ENCODE measurements at regions not wholly inside any gene's neighbourhood (a gene's known extent, or its start where the extent isn't known, plus 50 kb on each side); places are given as distances from the start of the nearest gene placed in this dataset.
A peak's percentile ranks its signal among the peaks of the same experiment; 100 is the strongest.

DNA sequence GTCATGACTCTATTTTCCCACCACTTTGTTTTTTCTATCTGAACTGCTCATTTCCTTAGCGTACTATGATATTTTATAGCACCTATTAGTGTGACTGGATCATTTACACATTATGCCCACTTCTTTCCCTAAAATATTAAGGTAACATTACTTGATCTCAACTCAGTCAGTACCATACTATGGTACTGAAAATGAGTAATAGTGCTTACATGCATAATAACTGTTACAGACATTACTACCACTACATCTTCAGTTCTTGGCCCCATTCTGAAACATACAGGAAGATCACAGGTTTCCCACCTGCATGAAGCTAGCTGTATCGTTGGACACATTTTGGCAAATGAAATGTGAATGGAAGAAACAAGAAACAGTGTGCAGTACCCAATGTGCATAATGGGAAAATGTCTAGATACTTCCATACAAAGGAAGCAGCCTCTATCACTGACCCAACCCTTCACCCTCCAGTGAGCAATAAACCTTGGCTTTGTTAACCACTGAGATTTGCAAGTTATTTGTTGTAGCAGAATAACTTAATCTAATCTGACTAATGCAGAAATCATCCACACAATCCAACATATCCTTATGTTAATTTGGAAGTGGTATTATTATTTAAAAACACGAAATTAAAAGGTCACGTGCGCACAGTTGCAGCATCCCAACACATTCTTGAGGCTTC, 108.6 kb upstream of the DOK5 start:
- no peak for DNase-seq (ENCODE audit: low read depth)
- TF ChIP-seq, protein P1, sequence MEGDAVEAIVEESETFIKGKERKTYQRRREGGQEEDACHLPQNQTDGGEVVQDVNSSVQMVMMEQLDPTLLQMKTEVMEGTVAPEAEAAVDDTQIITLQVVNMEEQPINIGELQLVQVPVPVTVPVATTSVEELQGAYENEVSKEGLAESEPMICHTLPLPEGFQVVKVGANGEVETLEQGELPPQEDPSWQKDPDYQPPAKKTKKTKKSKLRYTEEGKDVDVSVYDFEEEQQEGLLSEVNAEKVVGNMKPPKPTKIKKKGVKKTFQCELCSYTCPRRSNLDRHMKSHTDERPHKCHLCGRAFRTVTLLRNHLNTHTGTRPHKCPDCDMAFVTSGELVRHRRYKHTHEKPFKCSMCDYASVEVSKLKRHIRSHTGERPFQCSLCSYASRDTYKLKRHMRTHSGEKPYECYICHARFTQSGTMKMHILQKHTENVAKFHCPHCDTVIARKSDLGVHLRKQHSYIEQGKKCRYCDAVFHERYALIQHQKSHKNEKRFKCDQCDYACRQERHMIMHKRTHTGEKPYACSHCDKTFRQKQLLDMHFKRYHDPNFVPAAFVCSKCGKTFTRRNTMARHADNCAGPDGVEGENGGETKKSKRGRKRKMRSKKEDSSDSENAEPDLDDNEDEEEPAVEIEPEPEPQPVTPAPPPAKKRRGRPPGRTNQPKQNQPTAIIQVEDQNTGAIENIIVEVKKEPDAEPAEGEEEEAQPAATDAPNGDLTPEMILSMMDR (IDR thresholded peaks at IDR 0.05; ENCODE audit: control insufficient read depth, extremely low read depth, insufficient read depth), result no peak
- no peak overlapping the region for H3K4me3 ChIP-seq (ENCODE audit: low read depth, low read length)

DNA sequence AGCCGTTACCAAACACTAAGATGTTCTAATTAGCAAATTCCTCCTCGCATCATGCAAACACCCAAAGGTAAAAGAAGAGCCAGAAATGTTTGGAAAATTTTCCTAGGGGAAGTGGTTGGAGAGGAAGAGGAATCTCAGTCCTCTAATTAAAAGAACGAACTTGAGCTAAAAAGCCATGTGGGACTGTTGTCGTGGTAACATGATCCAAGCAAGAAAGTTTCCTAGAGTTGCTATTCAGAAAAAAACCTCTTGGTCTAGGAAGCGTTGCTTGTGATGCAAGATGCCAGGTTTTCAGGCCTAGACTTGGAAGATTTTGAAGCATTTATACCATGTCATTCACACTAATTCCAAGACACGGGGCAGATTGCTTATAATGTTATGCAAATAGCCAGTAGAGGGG, 106.8 kb upstream of the DOK5 start:
- DNase-seq (ENCODE audit: low read depth), result no peak
- TF ChIP-seq, protein P1 (IDR thresholded peaks at IDR 0.05; ENCODE audit: control insufficient read depth, extremely low read depth, insufficient read depth), result no peak
- no peak overlapping the region for H3K4me3 ChIP-seq (ENCODE audit: low read depth, low read length)

DNA sequence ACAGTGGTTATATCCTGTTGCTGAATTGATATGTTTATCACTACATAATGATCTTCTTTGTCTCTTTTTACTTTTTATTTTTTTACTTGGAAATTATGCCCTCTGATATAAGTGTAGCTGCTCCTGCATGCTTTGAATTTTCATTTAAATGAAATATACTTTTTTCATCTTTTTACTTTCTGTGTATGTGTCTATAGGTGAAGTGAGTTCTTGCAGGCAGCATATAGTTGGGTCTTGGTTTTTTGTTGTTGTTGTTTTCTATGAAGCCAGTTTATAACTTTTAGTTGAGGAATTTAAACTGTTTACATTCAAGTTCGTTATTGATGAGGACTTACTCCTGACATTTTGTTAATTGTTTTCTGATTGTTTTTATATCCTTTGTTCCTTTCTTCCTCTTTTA, 103.1 kb upstream of the DOK5 start:
- TF ChIP-seq, protein P1 (IDR thresholded peaks at IDR 0.05; ENCODE audit: control insufficient read depth, extremely low read depth, insufficient read depth), result no peak
- no peak overlapping the region for H3K4me3 ChIP-seq (ENCODE audit: low read depth, low read length)
- DNase-seq (ENCODE audit: low read depth), result no peak

DNA sequence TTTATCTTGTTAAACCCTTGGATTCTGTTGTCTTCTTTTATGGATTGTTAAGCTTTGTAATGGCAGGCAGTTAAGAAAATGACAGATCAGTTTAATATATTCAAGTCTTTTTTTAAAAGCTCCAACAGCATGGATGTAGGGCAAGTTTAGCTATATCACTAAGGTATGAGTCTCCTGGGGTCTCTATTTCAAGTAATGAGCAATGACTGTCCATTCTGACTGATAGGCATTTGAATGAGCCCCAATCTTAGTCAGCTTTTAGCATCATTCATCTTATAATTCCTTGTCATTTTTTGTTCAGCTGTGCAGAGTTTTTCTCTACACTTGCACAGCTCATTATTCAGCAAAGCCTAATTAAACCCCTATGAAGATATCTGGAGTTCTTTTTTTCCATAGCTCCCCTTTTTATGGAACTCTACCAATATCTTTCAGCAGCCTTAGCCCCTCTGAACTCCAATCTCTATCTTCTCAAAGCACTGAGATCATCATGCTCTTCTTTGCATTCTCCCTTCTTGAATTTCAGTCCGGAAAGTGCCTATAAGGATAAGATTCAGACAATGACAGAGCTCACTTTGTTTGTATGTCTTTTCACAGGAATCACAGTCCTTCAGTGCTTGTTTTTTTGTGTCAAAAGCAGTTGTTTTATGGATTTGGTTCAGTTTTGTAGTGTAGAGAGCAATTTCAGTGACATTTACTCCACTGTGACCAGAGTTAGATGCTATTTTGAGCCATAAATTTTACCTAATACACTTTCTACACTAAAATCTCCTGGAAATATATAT, 97.2 kb upstream of the DOK5 start:
- no peak for DNase-seq (ENCODE audit: low read depth)
- TF ChIP-seq, protein P1 (IDR thresholded peaks at IDR 0.05; ENCODE audit: control insufficient read depth, extremely low read depth, insufficient read depth), result no peak

DNA sequence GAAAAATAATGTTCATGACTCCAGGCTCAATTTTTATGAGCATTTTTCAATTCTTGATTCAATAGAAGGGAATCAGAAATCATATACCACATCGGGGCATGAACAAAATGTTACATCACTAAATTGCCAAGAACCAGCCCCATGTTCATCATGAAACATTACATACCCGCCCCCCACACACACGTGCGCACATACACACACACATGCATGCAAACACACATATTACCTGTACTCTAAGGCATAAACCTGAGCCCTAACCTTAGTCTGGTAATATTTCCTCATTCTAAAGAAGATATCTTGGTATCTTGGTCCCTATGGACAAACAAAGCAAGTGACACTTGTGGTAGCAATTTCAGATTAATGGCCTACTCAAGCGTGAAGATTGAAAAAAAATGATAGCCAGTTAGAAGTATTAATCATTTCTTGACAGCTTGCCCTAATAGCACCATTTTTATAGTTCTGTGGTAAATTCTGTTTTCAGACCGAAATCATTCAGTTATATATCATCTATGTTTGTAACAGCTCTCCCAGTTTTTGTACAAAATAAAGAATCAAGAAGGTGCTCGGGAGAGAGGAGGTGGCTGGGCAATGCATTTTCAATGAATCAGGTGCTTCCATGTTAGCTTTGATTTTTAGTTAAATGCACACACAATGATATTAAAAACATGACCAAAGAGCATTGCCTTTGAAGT, 95.4 kb upstream of the DOK5 start:
- no peak for DNase-seq (ENCODE audit: low read depth)
- TF ChIP-seq, protein P1 (IDR thresholded peaks at IDR 0.05; ENCODE audit: control insufficient read depth, extremely low read depth, insufficient read depth), result no peak
- H3K4me3 ChIP-seq (ENCODE audit: low read depth, low read length), result no peak overlapping the region

More for the DNA sequence above, 97.2 kb upstream of the DOK5 start:
- H3K4me3 ChIP-seq (ENCODE audit: low read depth, low read length), result no peak overlapping the region

DNA sequence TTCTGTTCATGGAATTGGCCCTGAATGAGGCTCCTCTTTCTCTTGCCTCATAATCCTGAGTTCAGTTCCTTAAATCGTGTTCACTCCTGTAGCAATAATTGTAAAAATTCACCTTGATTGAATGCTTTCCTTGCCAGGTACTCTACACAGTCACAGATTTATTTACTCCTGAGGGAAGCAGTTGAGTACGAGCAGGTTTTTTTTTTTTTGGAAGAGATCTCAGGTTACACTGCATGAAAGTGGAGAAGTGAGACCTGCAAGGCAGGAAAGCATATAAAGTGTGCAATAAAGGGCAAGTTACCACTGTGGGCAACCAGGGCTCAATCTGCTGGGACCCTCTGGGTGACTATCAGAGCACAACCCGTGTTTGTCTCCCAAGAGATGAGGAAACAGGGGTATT, 93.0 kb upstream of the DOK5 start:
- TF ChIP-seq, protein P1 (IDR thresholded peaks at IDR 0.05; ENCODE audit: control insufficient read depth, extremely low read depth, insufficient read depth), result no peak
- peak; percentile 30 for DNase-seq (ENCODE audit: low read depth)
- no peak overlapping the region for H3K4me3 ChIP-seq (ENCODE audit: low read depth, low read length)

Measured in LNCaP clone FGC (cell line).